ENCODE measurements at regions not wholly inside any gene's neighbourhood (a gene's known extent, or its start where the extent isn't known, plus 50 kb on each side); places are given as distances from the start of the nearest gene placed in this dataset.

- ATAC-seq (no peak), FAIRE-seq (no peak), DNase-seq (ENCODE audit: low read depth in 1 of 2, low spot score in 1 of 2) (no peak)
- TF ChIP-seq EHF (CRISPR knock-in tag; IDR thresholded peaks at IDR 0.05), result no peak
- no peak for TF ChIP-seq EHMT2 (IDR thresholded peaks at IDR 0.05; ENCODE audit: low read depth)
- TF ChIP-seq BCL3 (IDR thresholded peaks at IDR 0.05), result no peak
- no peak for TF ChIP-seq RAD21 (conservative IDR thresholded peaks at IDR 0.05 in 1 of 2, IDR thresholded peaks at IDR 0.05 in 1 of 2)
- no peak for TF ChIP-seq CEBPB (IDR thresholded peaks at IDR 0.05)
- ChIA-PET CTCF (no interaction called here), POLR2A (no interaction called here)
- peaks cover 4% of the 10 kb centered on the region; the same call in 2 of the 3 replicates for H3K9me3 ChIP-seq
- H3K27ac ChIP-seq, result no peak overlapping the region
- no peaks in the 10 kb centered on the region for H3K4me1 ChIP-seq
- WGBS (ENCODE audit: missing lambda C conversion rate), result 0% methylated on average over 1 of the region's 1 CpG
- no peak overlapping the region for H3K4me3 ChIP-seq
- no peak overlapping the region for H3K4me2 ChIP-seq
Observed at GRCh38 chr2:81266106-81266505, 961.6 kb upstream of the LRRTM1 start.

GRCh38 chr2:81263989-81264388 is 959.4 kb upstream of the LRRTM1 start:
- DNase-seq (ENCODE audit: low read depth in 1 of 2, low spot score in 1 of 2) (no peak), FAIRE-seq (no peak), ATAC-seq (no peak)
- Histone ChIP-seq H3K4me2 (no peak overlapping the region), H3K4me3 (no peak overlapping the region), H3K27ac (no peak overlapping the region), H3K9me3 (peaks cover 4% of the 10 kb centered on the region; the same call in 1 of the 3 replicates), H3K4me1 (no peaks in the 10 kb centered on the region)
- POLR2A ChIA-PET, result no interaction called here
- TF ChIP-seq HOXB5 (CRISPR knock-in tag; IDR thresholded peaks at IDR 0.05) (no peak), BCL3 (IDR thresholded peaks at IDR 0.05) (no peak), EHF (CRISPR knock-in tag; IDR thresholded peaks at IDR 0.05) (no peak), KDM5A (IDR thresholded peaks at IDR 0.05) (no peak)
- CTCF ChIA-PET, result no interaction called here

- DNase-seq (ENCODE audit: low read depth in 1 of 2, low spot score in 1 of 2), result no peak
- TF ChIP-seq SREBF2 (IDR thresholded peaks at IDR 0.05), result no peak
- TF ChIP-seq BHLHE40 (IDR thresholded peaks at IDR 0.05; ENCODE audit: low read depth, low read length), result no peak
- no peak for TF ChIP-seq RNF2 (IDR thresholded peaks at IDR 0.05; ENCODE audit: borderline replicate concordance, low read depth)
- no peak for ATAC-seq
- POLR2A ChIA-PET, result no interaction called here
- H3K4me1 ChIP-seq, result no peaks in the 10 kb centered on the region
- H3K27ac ChIP-seq, result no peak overlapping the region
- 2% methylated on average over 1 of the region's 1 CpG for WGBS (ENCODE audit: missing lambda C conversion rate)
- CTCF ChIA-PET, result interaction anchor here (0.7 kb wide), 1 partner anchor 297 kb away, joined by 3 read pairs; no protein-coding TSS in a partner anchor
- no peak overlapping the region for H3K4me2 ChIP-seq
- no peak for FAIRE-seq
- H3K9me3 ChIP-seq, result peaks cover 5% of the 10 kb centered on the region; the same call in 2 of the 3 replicates
- H3K4me3 ChIP-seq, result no peak overlapping the region
Observed at GRCh38 chr2:81260320-81260719, 955.8 kb upstream of the LRRTM1 start.

- Histone ChIP-seq H3K4me2 (no peak overlapping the region), H3K4me1 (no peaks in the 10 kb centered on the region), H3K9me3 (peaks cover 7% of the 10 kb centered on the region; the same call in 1 of the 3 replicates), H3K27ac (no peak overlapping the region), H3K4me3 (no peak overlapping the region)
- POLR2A ChIA-PET, result no interaction called here
- DNase-seq (ENCODE audit: low read depth in 1 of 2, low spot score in 1 of 2) (no peak), FAIRE-seq (no peak), ATAC-seq (no peak)
- WGBS (ENCODE audit: missing lambda C conversion rate), result 7% methylated on average over 3 of the region's 3 CpGs
- CTCF ChIA-PET, result no interaction called here
- TF ChIP-seq ZFP36 (IDR thresholded peaks at IDR 0.05; ENCODE audit: borderline replicate concordance, partially characterized antibody) (no peak), NR3C1 (IDR thresholded peaks at IDR 0.05) (no peak), EP300 (IDR thresholded peaks at IDR 0.05) (no peak), MYC (IDR thresholded peaks at IDR 0.05; ENCODE audit: borderline replicate concordance, low read length) (no peak), MAX (IDR thresholded peaks at IDR 0.05) (no peak), BCL3 (IDR thresholded peaks at IDR 0.05) (no peak), NPAS2 (CRISPR knock-in tag; IDR thresholded peaks at IDR 0.05; ENCODE audit: borderline replicate concordance) (no peak), SREBF2 (IDR thresholded peaks at IDR 0.05) (no peak), HOXB5 (CRISPR knock-in tag; IDR thresholded peaks at IDR 0.05) (no peak), CBX8 (IDR thresholded peaks at IDR 0.05) (no peak), CBX2 (IDR thresholded peaks at IDR 0.05; ENCODE audit: borderline replicate concordance, low read depth) (no peak), PBX3 (IDR thresholded peaks at IDR 0.05) (no peak)
Observed at GRCh38 chr2:81250270-81250669, 945.7 kb upstream of the LRRTM1 start.
